SU-DHL-6 (cell line): ENCODE measurements at regions not wholly inside any gene's neighbourhood (a gene's known extent, or its start where the extent isn't known, plus 50 kb on each side); places are given as distances from the start of the nearest gene placed in this dataset.

ENCODE experiments used
- H2AFZ ChIP-seq: fragments of 200-600 bp; sonication (generic); 2 replicates; pipeline ENCODE4 v1.6.1; 2014; ENCODE audit warnings: low read depth, mild to moderate bottlenecking, moderate library complexity, mixed read lengths, antibody characterized with exemption, low read length; ENCODE audit not compliant: severe bottlenecking
- H3F3A ChIP-seq: fragments of 200-600 bp; shearing (Covaris generic); 2 replicates; pipeline ENCODE4 v1.6.0; 2016; ENCODE audit warnings: antibody characterized with exemption, mild to moderate bottlenecking; ENCODE audit not compliant: insufficient read depth
- H3K27ac ChIP-seq: fragments of 200-600 bp; sonication (generic); 2 replicates; pipeline ENCODE4 v1.5.1; 2016; ENCODE audit warnings: low read depth, mild to moderate bottlenecking, low read length, moderate library complexity, mixed read lengths
- H3K27me3 ChIP-seq: fragments of 200-600 bp; sonication (generic), shearing (Covaris generic); 2 replicates; pipeline ENCODE4 v1.6.0; 2014; ENCODE audit warnings: mild to moderate bottlenecking, low read length
- H3K36me3 ChIP-seq: fragments of 200-600 bp; sonication (generic); 2 replicates; pipeline ENCODE4 v1.6.1; 2014; ENCODE audit warnings: mild to moderate bottlenecking, low read length, mixed read lengths
- H3K4me2 ChIP-seq: fragments of 300-600, 200-600 bp; shearing (Covaris generic), sonication (generic); 2 replicates; pipeline ENCODE4 v1.6.0; 2014; ENCODE audit warnings: low read length, low read depth, mild to moderate bottlenecking; ENCODE audit not compliant: poor library complexity, severe bottlenecking
- H3K4me3 ChIP-seq: fragments of 200-600 bp; sonication (generic); 2 replicates; pipeline ENCODE4 v1.5.1; 2014; ENCODE audit warnings: antibody characterized with exemption, low read length, mild to moderate bottlenecking, mixed read lengths; ENCODE audit not compliant: insufficient read depth, poor library complexity, severe bottlenecking
- H3K79me2 ChIP-seq: fragments of 200-600 bp; sonication (generic); 2 replicates; pipeline ENCODE4 v1.6.1; 2014; ENCODE audit warnings: mild to moderate bottlenecking, low read length, moderate library complexity; ENCODE audit not compliant: insufficient read depth
- H3K9ac ChIP-seq: fragments of 200-600 bp; sonication (generic); 2 replicates; pipeline ENCODE4 v1.7.0; 2014; ENCODE audit warnings: mild to moderate bottlenecking, low read length
- H3K9me2 ChIP-seq: fragments of 200-600 bp; sonication (generic); replicated peaks from 2 replicates; pipeline ENCODE4 v1.6.1; 2014; ENCODE audit warnings: low read length; ENCODE audit not compliant: insufficient read depth
- H3K9me3 ChIP-seq: fragments of 200-600 bp; sonication (generic); 2 replicates; pipeline ENCODE4 v1.6.1; 2014; ENCODE audit warnings: low read length, mixed read lengths; ENCODE audit not compliant: insufficient read depth
- H4K20me1 ChIP-seq: fragments of 200-600 bp; sonication (generic); 2 replicates; pipeline ENCODE4 v1.6.1; 2014; ENCODE audit warnings: low read depth, mild to moderate bottlenecking, antibody characterized with exemption, low read length, moderate library complexity, mixed read lengths
- EZH2phosphoT487 ChIP-seq: fragments of 200-600 bp; sonication (generic), shearing (Covaris generic); conservative IDR thresholded peaks from 2 replicates; pipeline ENCODE4 v1.6.1; 2018; ENCODE audit warnings: mild to moderate bottlenecking, antibody characterized with exemption, low read length, moderate library complexity, mixed read lengths
- TF ChIP-seq, protein P1 (sequence below): fragments of 200-600 bp; sonication (generic); IDR thresholded peaks from one replicate; pipeline ENCODE4 v1.5.1; 2017; ENCODE audit warnings: antibody characterized with exemption, mild to moderate bottlenecking, low read length, moderate library complexity; ENCODE audit not compliant: insufficient read depth, poor library complexity, severe bottlenecking

GRCh38 chr9:107935931-107936330 lies 446.4 kb upstream of the KLF4 start:
- H3K9me2 ChIP-seq = no peaks in the 10 kb centered on the region; the same call in 1 of the 2 replicates
- no peak overlapping the region for H3K4me2 ChIP-seq
- H3K27ac ChIP-seq = no peak overlapping the region
- H3K79me2 ChIP-seq = no peaks in the 10 kb centered on the region
- H3K9ac ChIP-seq = no peak overlapping the region
- TF ChIP-seq, protein P1, sequence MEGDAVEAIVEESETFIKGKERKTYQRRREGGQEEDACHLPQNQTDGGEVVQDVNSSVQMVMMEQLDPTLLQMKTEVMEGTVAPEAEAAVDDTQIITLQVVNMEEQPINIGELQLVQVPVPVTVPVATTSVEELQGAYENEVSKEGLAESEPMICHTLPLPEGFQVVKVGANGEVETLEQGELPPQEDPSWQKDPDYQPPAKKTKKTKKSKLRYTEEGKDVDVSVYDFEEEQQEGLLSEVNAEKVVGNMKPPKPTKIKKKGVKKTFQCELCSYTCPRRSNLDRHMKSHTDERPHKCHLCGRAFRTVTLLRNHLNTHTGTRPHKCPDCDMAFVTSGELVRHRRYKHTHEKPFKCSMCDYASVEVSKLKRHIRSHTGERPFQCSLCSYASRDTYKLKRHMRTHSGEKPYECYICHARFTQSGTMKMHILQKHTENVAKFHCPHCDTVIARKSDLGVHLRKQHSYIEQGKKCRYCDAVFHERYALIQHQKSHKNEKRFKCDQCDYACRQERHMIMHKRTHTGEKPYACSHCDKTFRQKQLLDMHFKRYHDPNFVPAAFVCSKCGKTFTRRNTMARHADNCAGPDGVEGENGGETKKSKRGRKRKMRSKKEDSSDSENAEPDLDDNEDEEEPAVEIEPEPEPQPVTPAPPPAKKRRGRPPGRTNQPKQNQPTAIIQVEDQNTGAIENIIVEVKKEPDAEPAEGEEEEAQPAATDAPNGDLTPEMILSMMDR = no peak
- no peak for TF ChIP-seq EZH2phosphoT487
- no peaks in the 10 kb centered on the region for H3K36me3 ChIP-seq
- H3K9me3 ChIP-seq = no peaks in the 10 kb centered on the region
- H3F3A ChIP-seq = no peaks in the 10 kb centered on the region
- no peaks in the 10 kb centered on the region for H4K20me1 ChIP-seq
- no peak overlapping the region for H2AFZ ChIP-seq
- H3K4me3 ChIP-seq = no peak overlapping the region
- no peaks in the 10 kb centered on the region for H3K27me3 ChIP-seq

- Histone ChIP-seq H3K27ac (no peak overlapping the region), H4K20me1 (no peaks in the 10 kb centered on the region), H3K79me2 (no peaks in the 10 kb centered on the region), H3K9ac (no peak overlapping the region), H3K9me2 (no peaks in the 10 kb centered on the region; the same call in 1 of the 2 replicates), H3K9me3 (no peaks in the 10 kb centered on the region), H3K27me3 (no peaks in the 10 kb centered on the region), H3K36me3 (no peaks in the 10 kb centered on the region), H2AFZ (no peak overlapping the region), H3F3A (no peaks in the 10 kb centered on the region), H3K4me3 (no peak overlapping the region), H3K4me2 (no peak overlapping the region)
- TF ChIP-seq, protein P1 = no peak
- TF ChIP-seq EZH2phosphoT487 = no peak
Observed at GRCh38 chr9:107933516-107933915, 443.9 kb upstream of the KLF4 start.

- Histone ChIP-seq H4K20me1 (no peaks in the 10 kb centered on the region), H3K27ac (no peak overlapping the region), H3K79me2 (no peaks in the 10 kb centered on the region), H3K27me3 (no peaks in the 10 kb centered on the region), H3K36me3 (no peaks in the 10 kb centered on the region), H3K9ac (no peak overlapping the region), H3K9me2 (no peaks in the 10 kb centered on the region; the same call in 1 of the 2 replicates), H3F3A (no peaks in the 10 kb centered on the region), H3K4me3 (no peak overlapping the region), H3K4me2 (no peak overlapping the region), H3K9me3 (no peaks in the 10 kb centered on the region), H2AFZ (no peak overlapping the region)
- TF ChIP-seq, protein P1 = no peak
- TF ChIP-seq EZH2phosphoT487 = no peak
Observed at GRCh38 chr9:107933097-107933496, 443.5 kb upstream of the KLF4 start.

GRCh38 chr9:107932601-107933000 lies 443.0 kb upstream of the KLF4 start:
- H3K27ac ChIP-seq = no peak overlapping the region
- no peak overlapping the region for H3K9ac ChIP-seq
- H4K20me1 ChIP-seq = no peaks in the 10 kb centered on the region
- H2AFZ ChIP-seq = no peak overlapping the region
- H3K27me3 ChIP-seq = no peaks in the 10 kb centered on the region
- H3K4me2 ChIP-seq = no peak overlapping the region
- no peaks in the 10 kb centered on the region; the same call in 1 of the 2 replicates for H3K9me2 ChIP-seq
- no peaks in the 10 kb centered on the region for H3K79me2 ChIP-seq
- H3F3A ChIP-seq = no peaks in the 10 kb centered on the region
- no peaks in the 10 kb centered on the region for H3K36me3 ChIP-seq
- no peaks in the 10 kb centered on the region for H3K9me3 ChIP-seq
- TF ChIP-seq, protein P1 = no peak
- TF ChIP-seq EZH2phosphoT487 = no peak
- no peak overlapping the region for H3K4me3 ChIP-seq
